ENCODE measurements at regions not wholly inside any gene's neighbourhood (a gene's known extent, or its start where the extent isn't known, plus 50 kb on each side); places are given as distances from the start of the nearest gene placed in this dataset.
"Not testable (repeated sequence)": the region's sequence is repeated elsewhere in the genome, so short reads cannot be mapped to it uniquely, and the experiment has no call there.

GRCh38 chr1:14173598-14173997, 424.9 kb upstream of the KAZN start:
- Mint-ChIP-seq H3K27me3 (peaks cover 3% of the 10 kb centered on the region), H3K4me3 (no peak overlapping the region), H3K9me3 (ENCODE audit: insufficient read depth) (peaks cover 6% of the 10 kb centered on the region), H3K4me1 (no peaks in the 10 kb centered on the region), H3K27ac (no peak overlapping the region)
- intact Hi-C loops (cut with micrococcal nuclease) = no loop called here
- ChIA-PET CTCF (no interaction called here), POLR2A (no interaction called here)
- Histone ChIP-seq H3K79me2 (ENCODE audit: control insufficient read depth, insufficient read depth, low read length) (no peaks in the 10 kb centered on the region), H3K27ac (ENCODE audit: low read length in 2 of 2) (no peak overlapping the region), H3K9ac (ENCODE audit: low read length) (no peak overlapping the region), H3K4me1 (ENCODE audit: control insufficient read depth in 2 of 2, insufficient read depth in 2 of 2, low read length in 2 of 2) (no peaks in the 10 kb centered on the region), H3K4me3 (ENCODE audit: control extremely low read depth in 1 of 5, extremely low read depth in 1 of 5, insufficient read depth in 1 of 5, low read depth in 2 of 5, low read length in 4 of 5) (no peak overlapping the region), H3K9me3 (ENCODE audit: control extremely low read depth in 1 of 3, control insufficient read depth in 2 of 3, insufficient read depth in 1 of 3, low read length in 2 of 3) (peaks cover 0 to 5% (median 0%) of the 10 kb centered on the region in 3 donors), H3K36me3 (replicated peaks in 1 of 2; ENCODE audit: control extremely low read depth in 1 of 2, control insufficient read depth in 1 of 2, extremely low read depth in 1 of 2, insufficient read depth in 2 of 2, low read length in 1 of 2) (no peaks in the 10 kb centered on the region), H3K4me2 (replicated peaks; ENCODE audit: low read depth, low read length, poor library complexity, severe bottlenecking) (no peak overlapping the region), H4K20me1 (ENCODE audit: control insufficient read depth, insufficient read depth, low read length, poor library complexity, severe bottlenecking) (no peaks in the 10 kb centered on the region), H2AFZ (ENCODE audit: insufficient read depth, low read depth, low read length, poor library complexity, severe bottlenecking) (no peak overlapping the region), H3K27me3 (replicated peaks in 1 of 4; ENCODE audit: control extremely low read depth in 1 of 4, control insufficient read depth in 3 of 4, insufficient read depth in 4 of 4, low read length in 3 of 4) (no peaks in the 10 kb centered on the region)
- no peak for TF ChIP-seq EZH2 (IDR thresholded peaks at IDR 0.05; ENCODE audit: borderline replicate concordance, insufficient read depth, low read depth, low read length, poor library complexity, severe bottlenecking)
- no peak for TF ChIP-seq CTCF (IDR thresholded peaks at IDR 0.05)
- DNase-seq (no peak), ATAC-seq (ENCODE audit: low read depth) (no peak)
- WGBS (ENCODE audit: insufficient coverage) = no CpG with 5 or more reads among the region's 5 CpGs

GRCh38 chr1:14177866-14178265, 420.6 kb upstream of the KAZN start:
- H3K9me3 ChIP-seq (ENCODE audit: control extremely low read depth in 1 of 3, control insufficient read depth in 2 of 3, insufficient read depth in 1 of 3, low read length in 2 of 3); intact Hi-C loops (cut with micrococcal nuclease); H3K4me3 ChIP-seq (ENCODE audit: control extremely low read depth in 1 of 5, extremely low read depth in 1 of 5, insufficient read depth in 1 of 5, low read depth in 2 of 5, low read length in 4 of 5); H3K27me3 ChIP-seq (replicated peaks in 1 of 4; ENCODE audit: control extremely low read depth in 1 of 4, control insufficient read depth in 3 of 4, insufficient read depth in 4 of 4, low read length in 3 of 4); H3K27ac ChIP-seq (ENCODE audit: low read length in 2 of 2); H3K27ac Mint-ChIP-seq; H3K4me2 ChIP-seq (replicated peaks; ENCODE audit: low read depth, low read length, poor library complexity, severe bottlenecking); H3K79me2 ChIP-seq (ENCODE audit: control insufficient read depth, insufficient read depth, low read length); H3K9me3 Mint-ChIP-seq (ENCODE audit: insufficient read depth); POLR2A ChIA-PET; H3K4me1 Mint-ChIP-seq; DNase-seq; H4K20me1 ChIP-seq (ENCODE audit: control insufficient read depth, insufficient read depth, low read length, poor library complexity, severe bottlenecking); H3K4me1 ChIP-seq (ENCODE audit: control insufficient read depth in 2 of 2, insufficient read depth in 2 of 2, low read length in 2 of 2); H3K36me3 ChIP-seq (replicated peaks in 1 of 2; ENCODE audit: control extremely low read depth in 1 of 2, control insufficient read depth in 1 of 2, extremely low read depth in 1 of 2, insufficient read depth in 2 of 2, low read length in 1 of 2); H3K9ac ChIP-seq (ENCODE audit: low read length); H3K4me3 Mint-ChIP-seq; H2AFZ ChIP-seq (ENCODE audit: insufficient read depth, low read depth, low read length, poor library complexity, severe bottlenecking); CTCF ChIA-PET; ATAC-seq (ENCODE audit: low read depth): not testable (repeated sequence)
- WGBS (ENCODE audit: insufficient coverage) = 100% methylated on average over 3 of the region's 5 CpGs
- peaks cover 36% of the 10 kb centered on the region for H3K27me3 Mint-ChIP-seq

Data from B cell (primary cell).